Retinal pigment epithelial cell (primary cell): ENCODE measurements at regions not wholly inside any gene's neighbourhood (a gene's known extent, or its start where the extent isn't known, plus 50 kb on each side); places are given as distances from the start of the nearest gene placed in this dataset.

Experiments
- DNase-seq: peaks from one replicate; pipeline ENCODE4 v3.0.0-alpha.2; 2010; ENCODE audit warnings: low read depth
- H3K4me3 ChIP-seq: 2 replicates; pipeline ENCODE4 v1.5.1; 2011; ENCODE audit warnings: mild to moderate bottlenecking, low read length, control low read depth, moderate library complexity
- TF ChIP-seq, protein P1 (sequence below): conservative IDR thresholded peaks from 2 replicates; pipeline ENCODE4 v1.5.1; 2011; ENCODE audit warnings: low read depth, low read length, control low read depth, inconsistent platforms

DNA sequence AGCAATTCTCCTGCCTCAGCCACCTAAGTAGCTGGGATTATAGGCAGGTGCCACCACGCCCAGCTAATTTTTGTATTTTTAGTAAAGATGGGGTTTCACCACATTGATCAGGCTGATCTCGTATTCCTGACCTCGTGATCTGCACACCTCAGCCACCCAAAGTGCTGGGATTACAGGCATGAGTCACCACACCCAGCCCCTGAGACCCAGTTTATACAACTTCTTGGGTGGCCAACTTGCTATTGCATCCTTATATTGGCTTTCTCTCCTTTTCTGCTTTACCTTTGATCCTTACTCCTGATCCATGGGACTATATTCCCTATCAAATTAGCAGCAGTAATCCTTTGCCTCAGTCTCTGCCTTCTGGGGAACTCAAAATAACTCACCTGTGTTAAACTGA lies 659.1 kb downstream of the PRELID2 start:
- H3K4me3 ChIP-seq = no peak overlapping the region
- TF ChIP-seq, protein P1, sequence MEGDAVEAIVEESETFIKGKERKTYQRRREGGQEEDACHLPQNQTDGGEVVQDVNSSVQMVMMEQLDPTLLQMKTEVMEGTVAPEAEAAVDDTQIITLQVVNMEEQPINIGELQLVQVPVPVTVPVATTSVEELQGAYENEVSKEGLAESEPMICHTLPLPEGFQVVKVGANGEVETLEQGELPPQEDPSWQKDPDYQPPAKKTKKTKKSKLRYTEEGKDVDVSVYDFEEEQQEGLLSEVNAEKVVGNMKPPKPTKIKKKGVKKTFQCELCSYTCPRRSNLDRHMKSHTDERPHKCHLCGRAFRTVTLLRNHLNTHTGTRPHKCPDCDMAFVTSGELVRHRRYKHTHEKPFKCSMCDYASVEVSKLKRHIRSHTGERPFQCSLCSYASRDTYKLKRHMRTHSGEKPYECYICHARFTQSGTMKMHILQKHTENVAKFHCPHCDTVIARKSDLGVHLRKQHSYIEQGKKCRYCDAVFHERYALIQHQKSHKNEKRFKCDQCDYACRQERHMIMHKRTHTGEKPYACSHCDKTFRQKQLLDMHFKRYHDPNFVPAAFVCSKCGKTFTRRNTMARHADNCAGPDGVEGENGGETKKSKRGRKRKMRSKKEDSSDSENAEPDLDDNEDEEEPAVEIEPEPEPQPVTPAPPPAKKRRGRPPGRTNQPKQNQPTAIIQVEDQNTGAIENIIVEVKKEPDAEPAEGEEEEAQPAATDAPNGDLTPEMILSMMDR = no peak
- no peak for DNase-seq

DNA sequence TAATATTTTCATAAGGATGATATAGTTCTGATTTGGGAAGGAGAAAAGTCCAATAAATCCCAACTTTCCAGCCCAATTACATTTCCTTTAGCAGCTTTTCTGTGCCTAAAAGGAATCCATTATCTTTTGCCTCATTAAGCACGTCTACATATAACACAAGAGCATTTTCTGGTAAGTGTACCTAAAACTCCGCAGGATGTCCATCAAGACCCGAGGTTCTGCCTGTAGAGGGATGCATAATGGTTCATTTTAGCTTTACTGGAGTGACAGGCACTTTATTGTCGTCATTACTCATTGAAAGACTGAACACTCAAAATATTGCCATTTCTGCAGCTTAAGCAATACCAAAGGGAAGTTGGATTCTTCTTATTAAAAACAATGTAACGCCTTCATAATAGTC lies 669.0 kb downstream of the PRELID2 start:
- H3K4me3 ChIP-seq = no peak overlapping the region
- TF ChIP-seq, protein P1 = no peak
- no peak for DNase-seq

DNA sequence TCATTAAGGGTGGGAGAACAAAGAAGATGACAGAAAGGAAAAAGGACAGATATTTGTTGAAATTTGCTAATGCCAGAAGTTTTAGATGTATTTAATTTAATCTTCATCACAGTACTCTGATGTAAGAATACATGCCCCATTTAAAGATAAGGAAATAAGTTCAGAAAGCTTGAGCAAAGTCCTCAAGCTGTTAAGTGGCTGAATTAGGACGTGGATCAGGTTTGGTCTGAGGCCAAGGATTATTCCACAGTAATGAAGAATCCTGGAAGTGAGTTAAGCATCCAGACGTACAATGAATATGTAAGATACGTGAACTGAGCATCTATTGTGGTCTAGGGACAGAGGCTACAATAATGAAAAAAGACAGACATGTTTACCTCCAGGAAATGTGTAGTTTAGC lies 671.3 kb downstream of the PRELID2 start:
- DNase-seq = no peak
- TF ChIP-seq, protein P1 = no peak
- no peak overlapping the region for H3K4me3 ChIP-seq

DNA sequence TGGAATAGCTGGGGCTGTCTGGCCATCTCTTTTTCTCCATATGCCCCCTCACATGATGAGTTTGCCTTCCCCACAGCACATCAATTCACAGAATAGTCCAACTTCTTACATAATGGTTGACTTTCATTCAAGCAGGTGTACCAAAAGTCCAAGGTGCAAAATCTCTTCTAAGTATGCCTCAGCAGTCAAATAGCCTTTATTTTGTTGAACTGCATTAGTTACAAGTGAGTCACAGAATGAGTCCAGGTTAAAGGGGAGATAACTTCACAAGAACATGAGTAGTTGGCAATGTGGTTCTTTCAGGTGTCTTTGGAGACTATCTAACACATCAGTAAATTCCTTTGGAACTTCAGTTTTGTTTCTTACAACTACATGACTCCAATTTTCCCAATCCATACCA lies 672.5 kb downstream of the PRELID2 start:
- no peak overlapping the region for H3K4me3 ChIP-seq
- no peak for DNase-seq
- TF ChIP-seq, protein P1 = no peak

DNA sequence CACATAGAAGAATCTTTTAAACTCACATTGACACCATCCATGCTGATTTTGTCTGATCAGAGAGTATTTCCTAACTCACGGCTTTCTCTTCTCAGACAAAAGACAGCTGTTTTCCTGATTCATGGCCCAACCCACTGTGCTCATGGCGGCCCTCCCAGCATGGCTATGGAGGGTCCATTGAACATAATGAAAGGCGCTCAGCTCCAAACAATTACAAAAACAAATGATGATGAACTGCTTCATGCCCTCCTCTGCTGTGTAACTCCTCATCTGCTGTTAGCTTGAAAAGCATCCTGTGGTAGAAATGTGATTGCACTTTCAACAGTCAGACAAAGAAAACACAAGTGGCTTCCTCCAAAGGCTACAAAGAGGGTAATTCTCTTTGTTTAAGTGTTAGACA lies 673.8 kb downstream of the PRELID2 start:
- DNase-seq = no peak
- no peak overlapping the region for H3K4me3 ChIP-seq

DNA sequence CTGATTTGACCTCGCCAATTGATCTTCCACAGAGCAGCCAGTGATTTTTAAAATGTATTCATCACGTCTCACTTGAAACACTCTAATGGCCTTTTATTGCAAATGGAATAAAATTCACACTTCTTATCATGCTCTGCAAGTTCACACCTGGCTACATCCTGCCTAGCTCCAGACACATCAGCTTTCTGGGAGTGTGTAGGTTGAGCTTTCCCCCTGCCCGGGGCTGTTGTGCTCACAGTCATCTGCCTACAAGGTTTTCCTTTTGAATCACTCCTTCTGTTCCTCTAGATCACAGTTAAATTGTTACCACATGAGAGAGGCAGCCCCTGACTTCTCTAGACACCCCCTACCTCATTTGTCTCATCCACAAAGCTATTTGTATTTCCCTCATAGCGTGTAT lies 674.5 kb downstream of the PRELID2 start:
- no peak overlapping the region for H3K4me3 ChIP-seq
- TF ChIP-seq, protein P1 = no peak
- DNase-seq = no peak

More for the DNA sequence above, 673.8 kb downstream of the PRELID2 start:
- TF ChIP-seq, protein P1 = no peak

DNA sequence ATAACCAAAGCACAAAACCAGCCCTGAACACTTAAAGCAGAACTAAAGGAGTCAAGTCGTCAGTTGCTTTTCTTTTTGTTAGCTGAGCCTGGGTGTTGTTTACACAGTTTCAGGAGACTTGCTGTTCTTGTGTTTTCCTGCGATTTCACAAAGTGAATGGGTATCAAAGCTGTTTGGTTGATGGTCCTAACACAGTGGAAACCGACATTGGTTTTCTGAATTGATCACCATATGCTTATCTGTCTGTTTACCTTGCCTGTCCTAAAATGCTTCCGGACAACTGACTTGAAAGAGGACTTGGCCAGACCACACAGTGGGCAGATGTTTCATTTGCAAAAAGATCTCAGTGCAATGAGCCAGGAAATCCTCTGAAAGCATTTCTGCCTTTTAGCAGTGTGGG lies 676.4 kb downstream of the PRELID2 start:
- TF ChIP-seq, protein P1 = no peak
- no peak for DNase-seq
- no peak overlapping the region for H3K4me3 ChIP-seq
